ENCODE measurements at regions not wholly inside any gene's neighbourhood (a gene's known extent, or its start where the extent isn't known, plus 50 kb on each side); places are given as distances from the start of the nearest gene placed in this dataset.

DNA sequence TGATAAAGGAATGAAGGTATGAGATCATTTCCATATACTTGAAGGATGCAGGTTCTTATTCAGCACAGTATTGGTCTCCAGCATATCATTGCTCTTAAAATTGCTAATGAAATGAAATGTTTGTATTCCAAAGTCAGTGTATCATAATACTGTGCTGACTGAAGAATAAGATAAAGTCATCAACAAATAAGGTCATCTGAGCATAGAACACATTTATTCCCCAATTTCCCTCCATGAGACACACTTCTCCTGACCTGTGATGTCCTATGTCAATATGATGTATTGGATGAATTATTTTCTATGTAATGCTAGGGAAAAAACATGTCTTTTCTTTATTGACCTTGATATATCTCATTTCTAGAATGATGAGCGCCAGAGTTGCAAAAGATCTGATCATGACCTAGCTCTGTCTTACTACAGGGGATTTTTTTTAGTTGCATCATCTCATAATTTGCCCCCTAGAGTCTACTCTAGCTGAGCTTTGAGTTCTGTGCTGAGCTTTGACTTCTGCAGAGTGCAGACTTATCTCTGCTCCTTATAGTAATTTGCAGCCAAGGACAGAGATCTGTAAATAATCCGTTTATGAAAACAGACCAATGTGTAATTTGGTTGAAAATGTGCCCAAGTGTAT is 859.8 kb downstream of the TRIB2 start:
- peaks cover 14% of the 10 kb centered on the region; the same call in 1 of the 2 replicates for H3K9me3 ChIP-seq (ENCODE audit: insufficient read depth, low read depth, low read length)
- H3K4me1 ChIP-seq (ENCODE audit: insufficient read depth, low read length) = no peaks in the 10 kb centered on the region; the same call in 1 of the 2 replicates
- no peaks in the 10 kb centered on the region; the same call in 1 of the 2 replicates for H3K27me3 ChIP-seq (ENCODE audit: insufficient read depth, low read length)
- H3K9ac ChIP-seq (ENCODE audit: low read depth, low read length) = no peak overlapping the region
- no peak overlapping the region for H3K4me3 ChIP-seq (ENCODE audit: low read length)
- 80% methylated on average over 2 of the region's 2 CpGs for WGBS
- no peak overlapping the region for H3K27ac ChIP-seq (ENCODE audit: low read depth, low read length)
- H3K36me3 ChIP-seq (ENCODE audit: insufficient read depth, low read length) = no peaks in the 10 kb centered on the region

GRCh38 chr2:13578547-13578946 is 861.8 kb downstream of the TRIB2 start:
- no peaks in the 10 kb centered on the region for H3K36me3 ChIP-seq (ENCODE audit: insufficient read depth, low read length)
- H3K9me3 ChIP-seq (ENCODE audit: insufficient read depth, low read depth, low read length) = peaks cover 16% of the 10 kb centered on the region; the same call in 1 of the 2 replicates
- H3K9ac ChIP-seq (ENCODE audit: low read depth, low read length) = no peak overlapping the region
- no CpG with 5 or more reads among the region's 1 CpG for WGBS
- no peaks in the 10 kb centered on the region for H3K4me1 ChIP-seq (ENCODE audit: insufficient read depth, low read length)
- H3K4me3 ChIP-seq (ENCODE audit: low read length) = no peak overlapping the region
- H3K27me3 ChIP-seq (ENCODE audit: insufficient read depth, low read length) = no peaks in the 10 kb centered on the region
- no peak overlapping the region for H3K27ac ChIP-seq (ENCODE audit: low read depth, low read length)

DNA sequence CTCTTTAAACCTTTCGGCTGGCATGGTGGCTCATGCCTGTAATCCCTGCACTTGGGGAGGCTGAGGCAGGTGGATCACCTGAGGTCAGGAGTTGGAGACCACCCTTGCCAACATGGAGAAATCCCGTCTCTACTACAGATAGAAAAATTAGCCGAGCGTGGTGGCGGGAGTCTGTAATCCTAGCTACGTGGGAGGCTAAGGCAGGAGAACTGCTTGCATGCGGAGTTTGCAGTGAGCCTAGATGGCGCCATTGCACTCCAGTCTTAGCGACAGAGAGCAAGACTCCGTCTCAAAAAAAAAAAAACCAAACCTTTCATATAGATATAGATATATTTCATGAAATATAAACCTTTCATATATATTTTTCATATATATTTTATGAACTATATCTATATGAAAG is 864.7 kb downstream of the TRIB2 start:
- Histone ChIP-seq H3K27me3 (ENCODE audit: insufficient read depth, low read length) (no peaks in the 10 kb centered on the region), H3K4me3 (ENCODE audit: low read length) (no peak overlapping the region), H3K27ac (ENCODE audit: low read depth, low read length) (no peak overlapping the region), H3K4me1 (ENCODE audit: insufficient read depth, low read length) (no peaks in the 10 kb centered on the region), H3K9me3 (ENCODE audit: insufficient read depth, low read depth, low read length) (0 out of 2 replicates have a peak, but pooled peaks cover 7% of the 10 kb centered on the region), H3K36me3 (ENCODE audit: insufficient read depth, low read length) (no peaks in the 10 kb centered on the region), H3K9ac (ENCODE audit: low read depth, low read length) (no peak overlapping the region)
- 83% methylated on average over 9 of the region's 10 CpGs for WGBS

DNA sequence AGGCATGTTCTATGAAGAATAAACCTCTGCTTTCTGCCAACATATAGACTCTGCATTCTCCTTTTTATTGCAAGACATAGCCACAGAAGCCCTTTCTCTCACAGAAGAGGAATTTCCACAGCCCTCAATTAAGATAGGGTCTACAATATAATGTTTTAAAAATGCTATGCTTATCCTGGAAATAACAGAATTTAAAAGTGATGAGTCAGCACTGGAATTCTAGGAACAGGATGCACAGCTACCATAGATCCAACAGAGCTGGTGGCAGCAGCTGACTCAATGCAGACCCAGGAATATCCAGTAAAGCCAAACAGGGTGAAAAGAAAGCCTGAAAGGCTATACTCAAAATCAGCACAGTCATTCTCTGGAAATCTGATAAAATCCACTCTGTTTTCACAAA is 866.9 kb downstream of the TRIB2 start:
- peaks cover 15% of the 10 kb centered on the region for H3K9me3 ChIP-seq (ENCODE audit: insufficient read depth, low read depth, low read length)

GRCh38 chr2:13584020-13584419 is 867.3 kb downstream of the TRIB2 start:
- Histone ChIP-seq H3K9me3 (ENCODE audit: insufficient read depth, low read depth, low read length) (peaks cover 15% of the 10 kb centered on the region), H3K27ac (ENCODE audit: low read depth, low read length) (no peak overlapping the region), H3K4me3 (ENCODE audit: low read length) (no peak overlapping the region), H3K9ac (ENCODE audit: low read depth, low read length) (no peak overlapping the region), H3K4me1 (ENCODE audit: insufficient read depth, low read length) (no peaks in the 10 kb centered on the region), H3K36me3 (ENCODE audit: insufficient read depth, low read length) (no peaks in the 10 kb centered on the region), H3K27me3 (ENCODE audit: insufficient read depth, low read length) (no peaks in the 10 kb centered on the region)
- 58% methylated on average over 1 of the region's 2 CpGs for WGBS

More for the DNA sequence above, 866.9 kb downstream of the TRIB2 start:
- Histone ChIP-seq H3K4me1 (ENCODE audit: insufficient read depth, low read length) (no peaks in the 10 kb centered on the region), H3K36me3 (ENCODE audit: insufficient read depth, low read length) (no peaks in the 10 kb centered on the region), H3K27ac (ENCODE audit: low read depth, low read length) (no peak overlapping the region), H3K27me3 (ENCODE audit: insufficient read depth, low read length) (no peaks in the 10 kb centered on the region), H3K4me3 (ENCODE audit: low read length) (no peak overlapping the region), H3K9ac (ENCODE audit: low read depth, low read length) (no peak overlapping the region)

- Histone ChIP-seq H3K36me3 (ENCODE audit: insufficient read depth, low read length) (no peaks in the 10 kb centered on the region), H3K9me3 (ENCODE audit: insufficient read depth, low read depth, low read length) (peaks cover 12% of the 10 kb centered on the region), H3K27me3 (ENCODE audit: insufficient read depth, low read length) (no peaks in the 10 kb centered on the region), H3K4me3 (ENCODE audit: low read length) (no peak overlapping the region), H3K4me1 (ENCODE audit: insufficient read depth, low read length) (no peaks in the 10 kb centered on the region), H3K27ac (ENCODE audit: low read depth, low read length) (no peak overlapping the region), H3K9ac (ENCODE audit: low read depth, low read length) (no peak overlapping the region)
These were observed 869.0 kb downstream of the TRIB2 start for GRCh38 chr2:13585732-13586131.

GRCh38 chr2:13596233-13596632 is 879.5 kb downstream of the TRIB2 start:
- no peaks in the 10 kb centered on the region for H3K27me3 ChIP-seq (ENCODE audit: insufficient read depth, low read length)
- no peak overlapping the region for H3K4me3 ChIP-seq (ENCODE audit: low read length)
- H3K9me3 ChIP-seq (ENCODE audit: insufficient read depth, low read depth, low read length) = peaks cover 10% of the 10 kb centered on the region; the same call in 1 of the 2 replicates
- H3K36me3 ChIP-seq (ENCODE audit: insufficient read depth, low read length) = no peaks in the 10 kb centered on the region
- no peak overlapping the region for H3K27ac ChIP-seq (ENCODE audit: low read depth, low read length)
- H3K9ac ChIP-seq (ENCODE audit: low read depth, low read length) = no peak overlapping the region
- no peaks in the 10 kb centered on the region for H3K4me1 ChIP-seq (ENCODE audit: insufficient read depth, low read length)
- 71% methylated on average over 4 of the region's 4 CpGs for WGBS

GRCh38 chr2:13597176-13597575 is 880.4 kb downstream of the TRIB2 start:
- H3K9me3 ChIP-seq (ENCODE audit: insufficient read depth, low read depth, low read length) = peaks cover 16% of the 10 kb centered on the region; the same call in 1 of the 2 replicates
- no peaks in the 10 kb centered on the region for H3K4me1 ChIP-seq (ENCODE audit: insufficient read depth, low read length)
- no peak overlapping the region for H3K27ac ChIP-seq (ENCODE audit: low read depth, low read length)
- no peaks in the 10 kb centered on the region for H3K27me3 ChIP-seq (ENCODE audit: insufficient read depth, low read length)
- no peaks in the 10 kb centered on the region for H3K36me3 ChIP-seq (ENCODE audit: insufficient read depth, low read length)
- no CpG with 5 or more reads among the region's 2 CpGs for WGBS
- H3K4me3 ChIP-seq (ENCODE audit: low read length) = no peak overlapping the region
- no peak overlapping the region for H3K9ac ChIP-seq (ENCODE audit: low read depth, low read length)

- H3K27me3 ChIP-seq (ENCODE audit: insufficient read depth, low read length) = no peaks in the 10 kb centered on the region
- no peak overlapping the region for H3K4me3 ChIP-seq (ENCODE audit: low read length)
- H3K9me3 ChIP-seq (ENCODE audit: insufficient read depth, low read depth, low read length) = peaks cover 26% of the 10 kb centered on the region
- no peak overlapping the region for H3K9ac ChIP-seq (ENCODE audit: low read depth, low read length)
- H3K27ac ChIP-seq (ENCODE audit: low read depth, low read length) = no peak overlapping the region
- no peaks in the 10 kb centered on the region for H3K36me3 ChIP-seq (ENCODE audit: insufficient read depth, low read length)
- WGBS = 10% methylated on average over 1 of the region's 2 CpGs
- H3K4me1 ChIP-seq (ENCODE audit: insufficient read depth, low read length) = no peaks in the 10 kb centered on the region
These were observed 884.8 kb downstream of the TRIB2 start for GRCh38 chr2:13601506-13601905.

GRCh38 chr2:13604951-13605661 is 888.4 kb downstream of the TRIB2 start:
- Histone ChIP-seq H3K27me3 (ENCODE audit: insufficient read depth, low read length) (no peaks in the 10 kb centered on the region), H3K9ac (ENCODE audit: low read depth, low read length) (no peak overlapping the region)
- WGBS = 92% methylated on average over 9 of the region's 9 CpGs

DNA sequence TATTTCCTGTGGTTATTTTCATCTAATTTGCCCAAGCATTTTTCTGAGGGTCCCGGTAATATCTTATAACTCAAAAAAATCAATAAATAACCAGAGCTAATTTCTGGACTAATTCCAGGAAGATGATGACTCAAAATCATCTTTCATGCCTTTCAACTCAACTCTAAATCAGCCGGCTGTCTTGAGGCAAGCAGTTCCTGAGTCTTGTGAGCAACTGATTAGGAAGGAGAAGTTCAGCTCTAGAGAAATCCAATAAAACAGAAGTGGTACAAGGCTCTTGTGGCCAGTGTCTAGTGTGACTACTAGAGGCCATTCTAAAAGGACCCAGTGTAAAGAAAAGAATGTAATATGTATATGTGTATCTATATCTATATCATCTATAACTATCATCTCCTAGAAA is 890.4 kb downstream of the TRIB2 start:
- Histone ChIP-seq H3K27me3 (ENCODE audit: insufficient read depth, low read length) (no peaks in the 10 kb centered on the region), H3K4me1 (ENCODE audit: insufficient read depth, low read length) (no peaks in the 10 kb centered on the region), H3K27ac (ENCODE audit: low read depth, low read length) (no peak overlapping the region), H3K4me3 (ENCODE audit: low read length) (no peak overlapping the region), H3K36me3 (ENCODE audit: insufficient read depth, low read length) (no peaks in the 10 kb centered on the region), H3K9me3 (ENCODE audit: insufficient read depth, low read depth, low read length) (peaks cover 30% of the 10 kb centered on the region), H3K9ac (ENCODE audit: low read depth, low read length) (no peak overlapping the region)
- WGBS = 95% methylated on average over 2 of the region's 2 CpGs

More at GRCh38 chr2:13604951-13605661, 888.4 kb downstream of the TRIB2 start:
- Histone ChIP-seq H3K4me1 (ENCODE audit: insufficient read depth, low read length) (no peaks in the 10 kb centered on the region), H3K9me3 (ENCODE audit: insufficient read depth, low read depth, low read length) (peaks cover 38% of the 10 kb centered on the region), H3K27ac (ENCODE audit: low read depth, low read length) (no peak overlapping the region), H3K4me3 (ENCODE audit: low read length) (no peak overlapping the region), H3K36me3 (ENCODE audit: insufficient read depth, low read length) (no peaks in the 10 kb centered on the region)

Measured in HUES64 (cell line).